22Rv1 (cell line): ENCODE measurements at regions not wholly inside any gene's neighbourhood (a gene's known extent, or its start where the extent isn't known, plus 50 kb on each side); places are given as distances from the start of the nearest gene placed in this dataset.

Experiments
- ZFX ChIP-seq: fragments of 450-650 bp; IDR thresholded peaks from 2 replicates; pipeline ENCODE4 v1.6.1; 2017; ENCODE audit warnings: antibody characterized with exemption, borderline replicate concordance
- TF ChIP-seq, protein P1 (sequence below): fragments of 450-650 bp; IDR thresholded peaks from 2 replicates; pipeline ENCODE4 v1.5.1; 2017; ENCODE audit warnings: mild to moderate bottlenecking

DNA sequence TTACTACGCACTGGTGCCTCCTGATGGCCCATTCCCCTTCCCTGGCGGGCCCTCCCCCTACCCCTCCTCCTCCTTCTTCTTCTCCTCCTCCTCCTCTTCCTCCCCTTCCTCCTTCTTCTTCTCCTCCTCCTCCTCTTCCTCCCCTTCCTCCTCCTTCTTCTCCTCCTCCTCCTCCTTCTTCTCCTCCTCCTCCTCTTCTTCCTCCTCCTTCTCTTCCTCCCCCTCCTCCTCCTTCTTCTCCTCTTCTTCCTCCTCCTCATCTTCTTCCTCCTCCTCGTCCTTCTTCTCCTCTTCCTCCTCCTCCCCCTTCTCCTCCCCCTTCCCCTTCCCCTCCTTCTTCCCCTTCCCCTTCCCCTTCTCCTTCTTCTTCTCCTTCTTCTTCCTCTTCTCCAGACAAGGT, 64.7 kb upstream of the COG2 start:
- TF ChIP-seq, protein P1, sequence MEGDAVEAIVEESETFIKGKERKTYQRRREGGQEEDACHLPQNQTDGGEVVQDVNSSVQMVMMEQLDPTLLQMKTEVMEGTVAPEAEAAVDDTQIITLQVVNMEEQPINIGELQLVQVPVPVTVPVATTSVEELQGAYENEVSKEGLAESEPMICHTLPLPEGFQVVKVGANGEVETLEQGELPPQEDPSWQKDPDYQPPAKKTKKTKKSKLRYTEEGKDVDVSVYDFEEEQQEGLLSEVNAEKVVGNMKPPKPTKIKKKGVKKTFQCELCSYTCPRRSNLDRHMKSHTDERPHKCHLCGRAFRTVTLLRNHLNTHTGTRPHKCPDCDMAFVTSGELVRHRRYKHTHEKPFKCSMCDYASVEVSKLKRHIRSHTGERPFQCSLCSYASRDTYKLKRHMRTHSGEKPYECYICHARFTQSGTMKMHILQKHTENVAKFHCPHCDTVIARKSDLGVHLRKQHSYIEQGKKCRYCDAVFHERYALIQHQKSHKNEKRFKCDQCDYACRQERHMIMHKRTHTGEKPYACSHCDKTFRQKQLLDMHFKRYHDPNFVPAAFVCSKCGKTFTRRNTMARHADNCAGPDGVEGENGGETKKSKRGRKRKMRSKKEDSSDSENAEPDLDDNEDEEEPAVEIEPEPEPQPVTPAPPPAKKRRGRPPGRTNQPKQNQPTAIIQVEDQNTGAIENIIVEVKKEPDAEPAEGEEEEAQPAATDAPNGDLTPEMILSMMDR: no peak
- TF ChIP-seq ZFX: no peak
